KMS-11 (cell line): ENCODE measurements at regions not wholly inside any gene's neighbourhood (a gene's known extent, or its start where the extent isn't known, plus 50 kb on each side); places are given as distances from the start of the nearest gene placed in this dataset.

Experiments
- H2AFZ ChIP-seq: fragments of 200-600 bp; sonication (generic); 2 replicates; pipeline ENCODE4 v1.6.1; 2016; ENCODE audit warnings: antibody characterized with exemption, mixed run types, low read depth
- H3K27ac ChIP-seq: fragments of 200-600 bp; sonication (generic); 2 replicates; pipeline ENCODE4 v1.6.1; 2016; ENCODE audit warnings: mild to moderate bottlenecking, mixed run types
- H3K27me3 ChIP-seq: fragments of 200-600 bp; sonication (generic); 2 replicates; pipeline ENCODE4 v1.6.1; 2017; ENCODE audit warnings: mild to moderate bottlenecking, low read depth, mixed run types, moderate library complexity; ENCODE audit not compliant: insufficient read depth
- H3K36me3 ChIP-seq: fragments of 200-600 bp; sonication (generic); 2 replicates; pipeline ENCODE4 v1.6.1; 2017; ENCODE audit warnings: mild to moderate bottlenecking, mixed run types; ENCODE audit not compliant: insufficient read depth
- H3K4me1 ChIP-seq: fragments of 200-600 bp; sonication (generic); 2 replicates; pipeline ENCODE4 v1.6.1; 2016; ENCODE audit warnings: mild to moderate bottlenecking, low read depth, mixed run types; ENCODE audit not compliant: poor library complexity, severe bottlenecking
- H3K4me2 ChIP-seq: fragments of 200-600 bp; sonication (generic); 2 replicates; pipeline ENCODE4 v1.7.0; 2016; ENCODE audit warnings: mild to moderate bottlenecking, mixed run types
- H3K4me3 ChIP-seq: fragments of 200-600 bp; sonication (generic); IDR thresholded peaks from 2 replicates; pipeline ENCODE4 v1.6.1; 2017; ENCODE audit warnings: low read depth, low read length, mixed read lengths; ENCODE audit not compliant: insufficient read depth
- H3K79me2 ChIP-seq: fragments of 200-600 bp; sonication (generic); 2 replicates; pipeline ENCODE4 v1.6.1; 2016; ENCODE audit warnings: low read depth, mixed run types; ENCODE audit not compliant: insufficient read depth
- H3K9ac ChIP-seq: fragments of 200-600 bp; sonication (generic); 2 replicates; pipeline ENCODE4 v1.6.1; 2016; ENCODE audit warnings: mild to moderate bottlenecking, mixed run types
- H4K20me1 ChIP-seq: fragments of 200-600 bp; sonication (generic); 2 replicates; pipeline ENCODE4 v1.6.1; 2016; ENCODE audit warnings: mild to moderate bottlenecking, mixed run types; ENCODE audit not compliant: insufficient read depth
- CTCF ChIP-seq: fragments of 200-600 bp; sonication (generic); conservative IDR thresholded peaks from 2 replicates; pipeline ENCODE4 v1.6.1; 2017; ENCODE audit warnings: low read depth, mild to moderate bottlenecking, antibody characterized with exemption, low read length, moderate library complexity, mixed read lengths

GRCh38 chr3:162367429-162368260 lies 871.0 kb downstream of the OTOL1 start:
- Histone ChIP-seq H2AFZ (no peak overlapping the region), H3K27me3 (no peaks in the 10 kb centered on the region)

GRCh38 chr3:162368417-162368816 lies 871.8 kb downstream of the OTOL1 start:
- Histone ChIP-seq H4K20me1 (no peaks in the 10 kb centered on the region), H3K27ac (no peak overlapping the region), H3K36me3 (no peaks in the 10 kb centered on the region), H3K4me1 (no peaks in the 10 kb centered on the region), H2AFZ (no peak overlapping the region), H3K79me2 (no peaks in the 10 kb centered on the region), H3K27me3 (no peaks in the 10 kb centered on the region), H3K4me2 (no peak overlapping the region), H3K4me3 (no peak overlapping the region), H3K9ac (no peak overlapping the region)
- no peak for TF ChIP-seq CTCF

More at GRCh38 chr3:162367429-162368260, 871.0 kb downstream of the OTOL1 start:
- H3K27ac ChIP-seq = no peak overlapping the region
- no peak for TF ChIP-seq CTCF
- H3K36me3 ChIP-seq = no peaks in the 10 kb centered on the region
- H4K20me1 ChIP-seq = no peaks in the 10 kb centered on the region
- H3K79me2 ChIP-seq = no peaks in the 10 kb centered on the region
- no peak overlapping the region for H3K4me2 ChIP-seq
- H3K9ac ChIP-seq = no peak overlapping the region
- H3K4me3 ChIP-seq = no peak overlapping the region
- H3K4me1 ChIP-seq = no peaks in the 10 kb centered on the region

GRCh38 chr3:162369306-162369705 lies 872.7 kb downstream of the OTOL1 start:
- Histone ChIP-seq H3K36me3 (no peaks in the 10 kb centered on the region), H2AFZ (no peak overlapping the region), H4K20me1 (no peaks in the 10 kb centered on the region), H3K27me3 (no peaks in the 10 kb centered on the region), H3K9ac (no peak overlapping the region), H3K4me1 (no peaks in the 10 kb centered on the region), H3K27ac (no peak overlapping the region), H3K4me3 (no peak overlapping the region), H3K79me2 (no peaks in the 10 kb centered on the region), H3K4me2 (no peak overlapping the region)
- TF ChIP-seq CTCF = no peak

GRCh38 chr3:162370141-162370540 lies 873.5 kb downstream of the OTOL1 start:
- H3K79me2 ChIP-seq = no peaks in the 10 kb centered on the region
- no peak overlapping the region for H3K9ac ChIP-seq
- no peaks in the 10 kb centered on the region for H3K36me3 ChIP-seq
- H3K4me3 ChIP-seq = no peak overlapping the region
- no peak overlapping the region for H3K27ac ChIP-seq
- H3K27me3 ChIP-seq = no peaks in the 10 kb centered on the region
- H3K4me2 ChIP-seq = no peak overlapping the region
- H2AFZ ChIP-seq = no peak overlapping the region
- no peaks in the 10 kb centered on the region for H4K20me1 ChIP-seq
- TF ChIP-seq CTCF = no peak
- H3K4me1 ChIP-seq = no peaks in the 10 kb centered on the region
